HEK293 (cell line): ENCODE measurements at regions not wholly inside any gene's neighbourhood (a gene's known extent, or its start where the extent isn't known, plus 50 kb on each side); places are given as distances from the start of the nearest gene placed in this dataset.

Experiments used
- CTCF ChIP-seq: fragments of 450-650 bp; formaldehyde crosslinking; IDR thresholded peaks from 2 replicates; pipeline ENCODE4 v1.5.1; 2016; ENCODE audit warnings: missing biosample characterization, missing genetic modification characterization
- RBAK ChIP-seq: fragments of 450-650 bp; formaldehyde crosslinking; IDR thresholded peaks from 2 replicates; pipeline ENCODE4 v1.5.1; 2016; ENCODE audit warnings: missing biosample characterization, missing genetic modification characterization
- ZNF488 ChIP-seq: fragments of 450-650 bp; formaldehyde crosslinking; IDR thresholded peaks from 2 replicates; pipeline ENCODE4 v1.5.1; 2016; ENCODE audit warnings: missing biosample characterization, missing genetic modification characterization
- ZNF658 ChIP-seq: fragments of 450-650 bp; formaldehyde crosslinking; IDR thresholded peaks from 2 replicates; pipeline ENCODE4; 2016; ENCODE audit warnings: missing biosample characterization, missing genetic modification characterization

- TF ChIP-seq CTCF (tag by site-specific recombination) (no peak), RBAK (tag by site-specific recombination) (no peak), ZNF658 (tag by site-specific recombination) (no peak), ZNF488 (tag by site-specific recombination) (no peak)
These were observed 211.3 kb downstream of the CXCL12 start for GRCh38 chr10:44173608-44173894.
